ENCODE measurements at regions not wholly inside any gene's neighbourhood (a gene's known extent, or its start where the extent isn't known, plus 50 kb on each side); places are given as distances from the start of the nearest gene placed in this dataset.

- no peak for TF ChIP-seq CTCF (IDR thresholded peaks at IDR 0.05; ENCODE audit: borderline replicate concordance, extremely low read depth, insufficient read depth)
- no peak overlapping the region for H3K27ac ChIP-seq (ENCODE audit: low read depth in 2 of 2, low read length in 2 of 2)
- intact Hi-C loops (cut with DNase I): no loop called here
Measured at GRCh38 chr16:59385491-59385890, 651.4 kb upstream of the GOT2 start.

DNA sequence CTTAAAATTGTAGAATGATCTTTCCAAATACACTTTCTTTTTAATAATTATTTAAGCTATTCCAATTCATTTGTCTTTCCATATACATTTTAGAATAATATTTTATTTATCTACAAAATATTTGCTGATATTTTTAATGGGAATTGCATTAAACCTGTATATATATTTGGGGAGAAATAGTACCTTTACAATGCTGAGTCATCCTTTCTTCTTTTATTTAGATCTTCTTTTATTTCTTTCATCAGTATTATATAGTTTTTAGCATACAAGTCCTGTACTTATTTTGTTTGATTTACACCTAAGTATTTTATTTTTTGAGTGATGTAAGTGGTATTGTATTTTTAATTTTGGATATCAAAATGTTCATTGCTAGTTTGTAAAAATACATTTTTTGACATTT is 639.5 kb upstream of the GOT2 start:
- Histone ChIP-seq H3K27ac (ENCODE audit: low read depth in 2 of 2, low read length in 2 of 2) (no peak overlapping the region), H3K36me3 (ENCODE audit: control insufficient read depth in 2 of 3, insufficient read depth in 3 of 3, low read length in 3 of 3) (no peaks in the 10 kb centered on the region), H3K4me3 (ENCODE audit: low read length in 3 of 3) (no peak overlapping the region), H3K27me3 (ENCODE audit: control insufficient read depth, insufficient read depth, low read length) (no peaks in the 10 kb centered on the region), H3K9me3 (ENCODE audit: control insufficient read depth in 2 of 3, insufficient read depth in 1 of 3, low read length in 3 of 3) (no peaks in the 10 kb centered on the region), H3K4me1 (ENCODE audit: control insufficient read depth in 2 of 3, insufficient read depth in 2 of 3, low read depth in 1 of 3, low read length in 3 of 3) (no peaks in the 10 kb centered on the region), H3K9ac (ENCODE audit: low read length in 3 of 3) (no peak overlapping the region)
- DNase-seq: no peak
- no peak for TF ChIP-seq CTCF (IDR thresholded peaks at IDR 0.05; ENCODE audit: borderline replicate concordance, extremely low read depth, insufficient read depth)
- FAIRE-seq: peak; percentile 66
- intact Hi-C loops (cut with DNase I): no loop called here

More at GRCh38 chr16:59385491-59385890, 651.4 kb upstream of the GOT2 start:
- no peaks in the 10 kb centered on the region for H3K36me3 ChIP-seq (ENCODE audit: control insufficient read depth in 2 of 3, insufficient read depth in 3 of 3, low read length in 3 of 3)
- no peak overlapping the region for H3K4me3 ChIP-seq (ENCODE audit: low read length in 3 of 3)
- H3K4me1 ChIP-seq (ENCODE audit: control insufficient read depth in 2 of 3, insufficient read depth in 2 of 3, low read depth in 1 of 3, low read length in 3 of 3): no peaks in the 10 kb centered on the region
- no peaks in the 10 kb centered on the region for H3K9me3 ChIP-seq (ENCODE audit: control insufficient read depth in 2 of 3, insufficient read depth in 1 of 3, low read length in 3 of 3)
- H3K9ac ChIP-seq (ENCODE audit: low read length in 3 of 3): no peak overlapping the region
- FAIRE-seq: no peak
- no peaks in the 10 kb centered on the region for H3K27me3 ChIP-seq (ENCODE audit: control insufficient read depth, insufficient read depth, low read length)
- DNase-seq: peak in 2 of 5 donors; percentile 9 to 42

GRCh38 chr16:59370717-59371116 is 636.6 kb upstream of the GOT2 start:
- Histone ChIP-seq H3K4me3 (ENCODE audit: low read length in 3 of 3) (no peak overlapping the region), H3K27me3 (ENCODE audit: control insufficient read depth, insufficient read depth, low read length) (no peaks in the 10 kb centered on the region), H3K27ac (ENCODE audit: low read depth in 2 of 2, low read length in 2 of 2) (no peak overlapping the region), H3K4me1 (ENCODE audit: control insufficient read depth in 2 of 3, insufficient read depth in 2 of 3, low read depth in 1 of 3, low read length in 3 of 3) (no peaks in the 10 kb centered on the region), H3K9ac (ENCODE audit: low read length in 3 of 3) (no peak overlapping the region), H3K9me3 (ENCODE audit: control insufficient read depth in 2 of 3, insufficient read depth in 1 of 3, low read length in 3 of 3) (no peaks in the 10 kb centered on the region), H3K36me3 (ENCODE audit: control insufficient read depth in 2 of 3, insufficient read depth in 3 of 3, low read length in 3 of 3) (no peaks in the 10 kb centered on the region)
- intact Hi-C loops (cut with DNase I): no loop called here
- FAIRE-seq (no peak), DNase-seq (no peak)
- TF ChIP-seq CTCF (IDR thresholded peaks at IDR 0.05; ENCODE audit: borderline replicate concordance, extremely low read depth, insufficient read depth): no peak

DNA sequence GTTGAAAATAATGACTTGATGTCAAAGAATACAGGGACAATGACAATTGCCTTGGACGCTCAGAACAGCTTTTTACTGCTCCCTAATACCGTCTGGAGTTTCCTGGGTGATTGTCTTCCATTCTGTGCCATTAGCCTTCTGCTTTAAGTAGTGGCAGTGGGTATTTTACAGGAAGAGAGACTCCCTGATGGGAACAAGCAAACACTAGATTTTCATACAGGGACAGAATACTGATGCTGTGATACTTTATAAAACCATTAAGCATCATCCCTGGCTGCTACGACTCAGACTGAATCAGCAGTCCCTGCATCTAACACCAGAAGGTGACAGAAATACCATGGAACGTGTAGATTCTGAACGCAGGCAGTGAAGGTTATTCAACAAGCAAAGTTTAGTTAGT is 635.4 kb upstream of the GOT2 start:
- Histone ChIP-seq H3K9ac (ENCODE audit: low read length in 3 of 3) (no peak overlapping the region), H3K27ac (ENCODE audit: low read depth in 2 of 2, low read length in 2 of 2) (no peak overlapping the region), H3K9me3 (ENCODE audit: control insufficient read depth in 2 of 3, insufficient read depth in 1 of 3, low read length in 3 of 3) (no peaks in the 10 kb centered on the region), H3K4me1 (ENCODE audit: control insufficient read depth in 2 of 3, insufficient read depth in 2 of 3, low read depth in 1 of 3, low read length in 3 of 3) (no peaks in the 10 kb centered on the region), H3K27me3 (ENCODE audit: control insufficient read depth, insufficient read depth, low read length) (no peaks in the 10 kb centered on the region), H3K36me3 (ENCODE audit: control insufficient read depth in 2 of 3, insufficient read depth in 3 of 3, low read length in 3 of 3) (no peaks in the 10 kb centered on the region), H3K4me3 (ENCODE audit: low read length in 3 of 3) (no peak overlapping the region)
- TF ChIP-seq CTCF (IDR thresholded peaks at IDR 0.05; ENCODE audit: borderline replicate concordance, extremely low read depth, insufficient read depth): no peak
- no peak for DNase-seq
- intact Hi-C loops (cut with DNase I): no loop called here
- no peak for FAIRE-seq

All from kidney (tissue), 13 donors.